Neural progenitor cell (in vitro differentiated cells): ENCODE measurements at regions not wholly inside any gene's neighbourhood (a gene's known extent, or its start where the extent isn't known, plus 50 kb on each side); places are given as distances from the start of the nearest gene placed in this dataset.

Source experiments
- DNase-seq: peaks from one replicate; pipeline ENCODE4 v3.0.0-alpha.2; 2016; ENCODE audit warnings: low spot score
- H2AFZ ChIP-seq: fragments of 200-600 bp; sonication (generic); replicated peaks from 2 replicates; pipeline ENCODE4 v1.6.1; 2016; ENCODE audit warnings: antibody characterized with exemption
- H3F3A ChIP-seq: fragments of 200-600 bp; sonication (generic); 2 replicates; pipeline ENCODE4 v1.6.1; 2016; ENCODE audit warnings: antibody characterized with exemption, low read depth
- H3K27ac ChIP-seq: fragments of 200-600 bp; sonication (generic); 2 replicates; pipeline ENCODE4 v1.5.1; 2016; ENCODE audit warnings: mild to moderate bottlenecking
- H3K27me3 ChIP-seq: fragments of 200-600 bp; sonication (generic); 2 replicates; pipeline ENCODE4 v1.6.1; 2016; ENCODE audit warnings: mild to moderate bottlenecking, moderate library complexity
- H3K36me3 ChIP-seq: fragments of 200-600 bp; sonication (generic); 2 replicates; pipeline ENCODE4 v1.5.1; 2016
- H3K4me1 ChIP-seq: fragments of 200-600 bp; sonication (generic); 2 replicates; pipeline ENCODE4 v1.6.1; 2016; ENCODE audit warnings: mixed run types
- H3K4me2 ChIP-seq: fragments of 200-600 bp; sonication (generic); 2 replicates; pipeline ENCODE4 v1.6.1; 2016
- H3K4me3 ChIP-seq: fragments of 200-600 bp; sonication (generic); 2 replicates; pipeline ENCODE4 v1.5.1; 2016
- H3K79me2 ChIP-seq: fragments of 200-600 bp; sonication (generic); 2 replicates; pipeline ENCODE4 v1.6.1; 2016; ENCODE audit warnings: low read depth
- H3K9ac ChIP-seq: fragments of 200-600 bp; sonication (generic); 2 replicates; pipeline ENCODE4 v1.6.1; 2016
- H3K9me3 ChIP-seq: fragments of 200-600 bp; sonication (generic); 2 replicates; pipeline ENCODE4 v1.5.1; 2016; ENCODE audit warnings: low read depth
- H4K20me1 ChIP-seq: fragments of 200-600 bp; sonication (generic); 2 replicates; pipeline ENCODE4 v1.6.1; 2016; ENCODE audit warnings: low read depth
- H3K27ac Mint-ChIP-seq: 3 replicates; pipeline ENCODE4 v1.8.0; 2021; ENCODE audit warnings: mixed read lengths
- H3K27me3 Mint-ChIP-seq: 2 replicates; pipeline ENCODE4 v1.8.0; 2022; ENCODE audit warnings: low read depth, mild to moderate bottlenecking, inconsistent platforms, moderate library complexity, mixed read lengths; ENCODE audit not compliant: insufficient read depth
- H3K36me3 Mint-ChIP-seq: 3 replicates; pipeline ENCODE4 v1.8.0; 2021; ENCODE audit warnings: mixed read lengths
- H3K4me1 Mint-ChIP-seq: 3 replicates; pipeline ENCODE4 v1.8.0; 2021; ENCODE audit warnings: mixed read lengths
- H3K4me3 Mint-ChIP-seq: 3 replicates; pipeline ENCODE4 v1.8.0; 2021; ENCODE audit warnings: mild to moderate bottlenecking, moderate library complexity, mixed read lengths
- H3K9me3 Mint-ChIP-seq: 3 replicates; pipeline ENCODE4 v1.8.0; 2020; ENCODE audit warnings: mixed read lengths
- CTCF ChIP-seq: fragments of 200-600 bp; sonication (generic); IDR thresholded peaks from 2 replicates; pipeline ENCODE4 v1.5.1; 2017; ENCODE audit warnings: antibody characterized with exemption, mild to moderate bottlenecking
- EZH2 ChIP-seq: fragments of 200-600 bp; sonication (generic); IDR thresholded peaks from 2 replicates; pipeline ENCODE4 v1.6.1; 2017; ENCODE audit warnings: antibody characterized with exemption, mild to moderate bottlenecking, moderate library complexity
- EZH2phosphoT487 ChIP-seq: fragments of 200-600 bp; sonication (generic); IDR thresholded peaks from 2 replicates; pipeline ENCODE4 v1.6.1; 2017; ENCODE audit warnings: antibody characterized with exemption

GRCh38 chr13:73141292-73141771 lies 82.5 kb downstream of the KLF5 start:
- Mint-ChIP-seq H3K27ac (peak overlapping the region; percentile 96), H3K4me1 (peaks cover 34% of the 10 kb centered on the region), H3K9me3 (no peaks in the 10 kb centered on the region), H3K27me3 (no peaks in the 10 kb centered on the region), H3K36me3 (no peaks in the 10 kb centered on the region), H3K4me3 (no peak overlapping the region)
- Histone ChIP-seq H3K9me3 (no peaks in the 10 kb centered on the region), H3K4me2 (peak overlapping the region; percentile 59), H3K4me3 (peak overlapping the region; percentile 10), H3K27ac (peak overlapping the region; percentile 19), H4K20me1 (no peaks in the 10 kb centered on the region), H3K79me2 (no peaks in the 10 kb centered on the region), H3F3A (peaks cover 14% of the 10 kb centered on the region), H2AFZ (no peak overlapping the region), H3K27me3 (no peaks in the 10 kb centered on the region), H3K36me3 (no peaks in the 10 kb centered on the region), H3K9ac (no peak overlapping the region), H3K4me1 (peaks cover 20% of the 10 kb centered on the region)
- peak; percentile 13 for DNase-seq
- TF ChIP-seq EZH2 (no peak), EZH2phosphoT487 (no peak), CTCF (no peak)

- Histone ChIP-seq H3K36me3 (no peaks in the 10 kb centered on the region), H3K4me3 (no peak overlapping the region), H3K27ac (peak overlapping the region; percentile 19), H3K9ac (no peak overlapping the region), H2AFZ (no peak overlapping the region), H3K4me1 (peaks cover 20% of the 10 kb centered on the region), H3K79me2 (no peaks in the 10 kb centered on the region), H3K4me2 (peak overlapping the region; percentile 59), H3F3A (peaks cover 14% of the 10 kb centered on the region), H3K9me3 (no peaks in the 10 kb centered on the region), H4K20me1 (no peaks in the 10 kb centered on the region), H3K27me3 (no peaks in the 10 kb centered on the region)
- H3K27me3 Mint-ChIP-seq = no peaks in the 10 kb centered on the region
- peaks cover 34% of the 10 kb centered on the region for H3K4me1 Mint-ChIP-seq
- H3K36me3 Mint-ChIP-seq = no peaks in the 10 kb centered on the region
- no peak overlapping the region for H3K4me3 Mint-ChIP-seq
- H3K27ac Mint-ChIP-seq = no peak overlapping the region
- TF ChIP-seq EZH2 = no peak
- no peak for TF ChIP-seq EZH2phosphoT487
- no peak for TF ChIP-seq CTCF
- no peak for DNase-seq
- no peaks in the 10 kb centered on the region for H3K9me3 Mint-ChIP-seq
Observed at GRCh38 chr13:73140801-73141200, 82.0 kb downstream of the KLF5 start.

- H3K36me3 ChIP-seq = no peaks in the 10 kb centered on the region
- Mint-ChIP-seq H3K4me1 (peaks cover 34% of the 10 kb centered on the region), H3K4me3 (no peak overlapping the region), H3K27me3 (no peaks in the 10 kb centered on the region), H3K36me3 (no peaks in the 10 kb centered on the region), H3K9me3 (no peaks in the 10 kb centered on the region), H3K27ac (no peak overlapping the region)
- no peak overlapping the region for H2AFZ ChIP-seq
- no peak for DNase-seq
- no peak for TF ChIP-seq CTCF
- TF ChIP-seq EZH2phosphoT487 = no peak
- TF ChIP-seq EZH2 = no peak
- no peaks in the 10 kb centered on the region for H3K9me3 ChIP-seq
- no peaks in the 10 kb centered on the region for H4K20me1 ChIP-seq
- no peak overlapping the region for H3K27ac ChIP-seq
- peaks cover 14% of the 10 kb centered on the region for H3F3A ChIP-seq
- no peaks in the 10 kb centered on the region for H3K27me3 ChIP-seq
- no peak overlapping the region for H3K4me2 ChIP-seq
- H3K9ac ChIP-seq = no peak overlapping the region
- H3K4me3 ChIP-seq = no peak overlapping the region
- H3K79me2 ChIP-seq = no peaks in the 10 kb centered on the region
- peaks cover 20% of the 10 kb centered on the region for H3K4me1 ChIP-seq
Observed at GRCh38 chr13:73138638-73139491, 80.1 kb downstream of the KLF5 start.
